ENCODE measurements at regions not wholly inside any gene's neighbourhood (a gene's known extent, or its start where the extent isn't known, plus 50 kb on each side); places are given as distances from the start of the nearest gene placed in this dataset.
A peak's percentile ranks its signal among the peaks of the same experiment; 100 is the strongest.
"Not testable (repeated sequence)": the region's sequence is repeated elsewhere in the genome, so short reads cannot be mapped to it uniquely, and the experiment has no call there.

GRCh38 chr5:97234380-97234779, 51.3 kb upstream of the RIOK2 start:
- not testable (repeated sequence) for DNase-seq (ENCODE audit: low spot score)

GRCh38 chr5:97242341-97242740, 59.3 kb upstream of the RIOK2 start:
- DNase-seq (ENCODE audit: low spot score): no peak

DNA sequence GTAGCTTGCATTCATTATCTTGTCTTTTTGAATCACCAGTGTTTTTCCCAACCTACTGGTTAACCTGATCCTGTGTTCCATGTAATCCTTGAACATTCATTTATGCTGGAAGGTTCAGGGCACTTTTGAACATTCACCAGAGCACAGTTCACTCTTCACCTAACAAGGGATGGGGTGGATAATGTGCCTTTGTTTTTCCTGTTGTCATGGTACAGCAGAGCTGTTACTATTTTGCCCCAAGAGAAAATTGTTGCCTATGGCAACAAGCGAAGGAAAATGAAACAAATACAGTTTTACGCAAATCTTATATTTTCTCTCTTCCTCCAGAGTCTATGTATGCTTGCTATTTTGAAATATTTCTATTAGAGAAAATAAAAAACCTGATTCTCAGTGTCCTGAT, 60.3 kb upstream of the RIOK2 start:
- DNase-seq (ENCODE audit: low spot score): no peak

GRCh38 chr5:97245386-97245785, 62.3 kb upstream of the RIOK2 start:
- no peak for DNase-seq (ENCODE audit: low spot score)

- no peak for DNase-seq (ENCODE audit: low spot score)
Observed at GRCh38 chr5:97250113-97250512, 67.1 kb upstream of the RIOK2 start.

DNA sequence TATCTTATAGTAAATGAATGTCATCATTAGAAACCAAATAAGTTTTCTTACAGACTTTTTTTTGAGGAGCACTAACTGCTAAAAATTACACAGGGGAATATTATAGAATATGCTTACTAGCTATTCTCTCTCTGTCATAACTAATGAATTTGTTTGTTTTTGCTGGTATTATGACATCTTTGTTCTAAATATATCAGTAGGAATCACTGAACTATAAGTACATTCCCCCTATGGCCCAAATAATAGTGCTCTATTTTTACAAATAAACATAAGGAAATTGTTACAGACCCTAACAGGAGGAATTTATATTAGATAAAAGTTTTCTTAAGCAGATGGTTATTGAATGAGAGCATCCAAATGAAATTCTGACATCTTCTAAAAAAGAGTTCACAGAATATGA, 83.0 kb upstream of the RIOK2 start:
- DNase-seq (ENCODE audit: low spot score): no peak

DNA sequence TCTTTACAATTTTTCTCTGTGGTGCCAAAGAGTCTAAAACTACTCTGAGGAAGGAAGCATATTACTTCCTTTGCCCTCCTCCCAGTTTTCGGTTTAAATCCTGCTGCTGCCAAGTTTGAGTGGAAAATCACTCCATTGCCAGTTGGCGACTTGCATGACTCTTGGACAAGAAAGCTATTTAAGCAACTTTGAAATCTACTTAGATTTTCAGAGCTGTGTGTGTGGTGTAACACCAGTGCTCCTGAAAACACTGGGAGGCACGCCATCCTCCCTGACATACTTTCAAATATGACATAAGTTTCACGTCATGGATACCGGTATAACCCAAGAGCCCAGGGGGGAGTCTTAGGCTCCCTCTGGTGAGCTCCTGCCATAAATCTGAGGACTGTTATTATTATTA, 83.5 kb upstream of the RIOK2 start:
- DNase-seq (ENCODE audit: low spot score): no peak

DNA sequence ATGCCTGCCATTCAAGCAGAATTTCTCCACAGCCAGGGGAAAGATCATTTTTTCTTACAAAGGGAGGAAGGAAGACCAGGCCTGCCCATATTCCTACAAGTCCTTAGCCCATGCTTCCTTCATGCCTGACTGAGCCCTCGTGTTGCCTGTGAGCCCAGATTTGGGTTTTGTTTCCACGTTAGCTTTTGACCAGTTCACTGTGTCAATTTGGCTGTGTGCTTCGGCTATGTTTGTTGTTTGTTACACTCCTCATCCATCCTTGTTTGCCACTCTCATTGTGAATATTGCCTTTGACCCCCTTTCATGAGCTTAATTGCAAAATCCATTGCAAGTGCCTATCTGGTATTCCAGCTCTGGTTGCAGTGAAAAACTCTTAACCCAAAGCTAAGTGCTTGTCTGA, 84.7 kb upstream of the RIOK2 start:
- no peak for DNase-seq (ENCODE audit: low spot score)

DNA sequence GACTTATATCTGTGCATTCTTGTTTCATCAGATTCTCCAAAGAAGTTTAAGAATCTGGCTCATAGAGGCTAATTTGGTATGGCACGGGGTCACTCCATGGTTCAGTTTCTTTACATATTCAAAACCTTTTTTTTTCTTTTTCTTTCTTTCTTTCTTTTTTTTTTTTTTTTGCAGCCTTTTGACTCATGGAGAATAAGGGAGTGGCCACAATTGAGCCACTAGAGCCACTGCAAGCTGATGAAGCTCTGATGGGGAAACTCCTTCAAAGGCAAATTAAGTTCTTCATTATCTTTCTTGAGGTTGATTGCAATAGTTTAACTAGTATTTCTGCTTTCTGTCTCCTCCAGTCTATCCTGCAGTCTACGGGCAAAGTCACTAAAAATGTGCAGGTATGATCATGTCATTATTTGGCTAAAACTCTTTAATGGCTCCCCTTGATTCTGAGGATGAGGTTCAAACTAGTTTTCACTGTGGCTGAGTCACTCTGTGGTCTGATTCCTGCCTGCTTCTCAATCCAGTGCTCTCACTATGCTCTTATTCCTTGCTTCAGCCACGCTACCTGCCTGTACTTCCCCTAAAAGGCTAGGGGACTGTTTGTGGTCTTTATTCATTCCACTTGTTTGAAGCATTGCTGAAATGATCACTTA, 93.5 kb upstream of the RIOK2 start:
- DNase-seq (ENCODE audit: low spot score): no peak

DNA sequence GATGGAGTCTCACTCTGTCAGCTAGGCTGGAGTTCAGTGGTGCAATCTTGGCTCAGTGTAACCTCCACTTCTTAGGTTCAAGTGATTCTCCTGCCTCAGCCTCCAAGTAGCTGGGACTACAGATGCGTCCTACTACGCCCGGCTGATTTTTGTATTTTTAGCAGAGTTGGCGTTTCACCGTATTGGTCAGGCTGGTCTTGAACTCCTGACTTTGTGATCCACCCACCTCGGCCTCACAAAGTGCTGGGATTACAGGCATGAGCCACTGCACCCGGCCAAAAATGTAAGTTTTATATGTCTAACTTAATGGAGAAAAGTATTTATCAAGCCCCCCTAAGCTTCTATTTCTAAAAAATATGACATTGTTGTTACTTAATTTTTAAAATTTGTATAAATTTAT, 98.2 kb upstream of the RIOK2 start:
- DNase-seq (ENCODE audit: low spot score): no peak

DNA sequence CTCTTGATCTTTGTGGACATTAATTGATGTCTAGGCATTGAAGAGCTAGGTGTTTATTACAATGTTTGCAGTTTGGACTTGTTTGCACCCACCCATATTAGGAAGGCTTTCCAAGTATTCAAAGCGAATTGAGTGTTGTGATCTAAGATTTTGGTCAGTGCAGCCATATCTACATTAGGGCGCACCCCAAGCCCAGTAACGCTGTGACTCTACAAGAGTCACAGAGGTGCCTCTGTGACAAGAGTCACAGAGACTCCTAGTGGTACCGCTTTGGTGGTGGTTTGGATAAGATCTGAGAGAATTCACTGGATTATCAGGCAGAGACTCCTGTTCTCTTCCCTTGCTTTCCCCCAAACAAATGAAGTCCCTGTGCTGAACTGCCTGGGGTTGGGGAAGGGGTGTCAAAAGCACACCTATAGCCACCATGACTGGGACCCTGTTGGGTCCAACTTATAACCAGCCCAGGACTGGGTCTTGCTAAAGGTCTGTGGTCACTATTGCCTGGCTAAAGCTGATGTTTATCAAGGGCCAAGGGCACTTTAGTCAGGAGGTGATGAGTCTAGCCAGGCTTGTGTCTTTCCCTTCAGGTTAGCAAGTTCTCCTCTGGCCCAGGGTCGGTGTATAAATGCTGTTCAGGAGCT, 114.1 kb upstream of the RIOK2 start:
- DNase-seq (ENCODE audit: low spot score): peak; percentile 57

GRCh38 chr5:97297704-97298091, 114.7 kb upstream of the RIOK2 start:
- DNase-seq (ENCODE audit: low spot score): no peak

DNA sequence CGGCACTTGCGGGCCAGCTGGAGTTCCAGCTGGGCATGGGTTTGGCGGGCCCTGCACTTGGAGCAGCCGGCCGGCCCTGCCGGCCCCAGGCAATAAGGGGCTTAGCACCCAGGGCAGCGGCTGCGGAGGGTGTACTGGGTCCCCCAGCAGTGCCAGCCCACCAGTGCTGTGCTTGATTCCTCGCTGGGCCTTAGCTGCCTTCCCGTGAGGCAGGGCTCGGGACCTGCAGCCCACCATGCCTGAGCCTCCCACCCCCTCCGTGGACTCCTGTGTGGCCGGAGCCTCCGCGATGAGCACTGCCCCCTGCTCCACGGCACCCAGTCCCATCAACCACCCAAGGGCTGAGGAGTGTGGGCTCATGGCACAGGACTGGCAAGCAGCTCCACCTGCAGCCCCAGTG, 118.1 kb upstream of the RIOK2 start:
- DNase-seq (ENCODE audit: low spot score): not testable (repeated sequence)

GRCh38 chr5:97338729-97339128, 155.7 kb upstream of the RIOK2 start:
- DNase-seq (ENCODE audit: low spot score): no peak

DNA sequence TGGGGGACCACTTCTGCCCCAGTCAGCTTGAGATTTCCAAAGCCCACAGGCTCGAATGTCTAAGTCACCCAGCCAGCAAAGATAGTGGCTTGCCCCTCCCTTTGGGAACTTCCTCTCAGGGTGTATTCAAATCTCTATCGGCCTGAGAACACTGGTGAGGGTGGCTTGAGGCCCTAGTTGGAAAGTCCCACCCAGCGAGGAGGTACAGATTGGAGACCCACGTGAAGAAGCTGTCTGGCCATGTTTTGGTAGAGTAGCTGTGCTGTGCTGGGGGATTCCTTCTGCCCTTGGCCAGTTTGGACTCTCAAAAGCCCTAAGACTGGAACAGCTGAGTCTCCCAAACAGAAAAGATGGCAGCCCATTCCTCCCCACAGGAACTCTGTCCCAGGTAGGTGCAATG, 172.7 kb upstream of the RIOK2 start:
- no peak for DNase-seq (ENCODE audit: low spot score)

DNA sequence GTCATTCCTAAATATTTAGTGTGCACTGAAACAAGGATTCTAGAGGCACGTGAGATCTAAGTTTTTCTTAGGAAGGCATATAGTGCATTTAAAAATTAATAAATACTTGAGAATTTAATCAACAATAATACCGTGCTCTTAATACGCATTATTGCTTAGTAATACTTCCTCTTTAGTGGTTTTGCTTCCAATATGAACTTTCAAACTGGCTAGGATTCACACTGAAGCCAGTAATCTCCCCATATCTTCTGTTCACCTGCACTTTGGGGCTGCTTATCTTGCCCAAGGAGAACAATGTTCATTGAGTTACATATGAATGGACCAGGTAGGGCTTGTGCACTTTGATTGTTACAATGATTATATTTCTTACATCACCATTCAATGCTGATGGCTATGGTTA, 180.5 kb upstream of the RIOK2 start:
- DNase-seq (ENCODE audit: low spot score): no peak

DNA sequence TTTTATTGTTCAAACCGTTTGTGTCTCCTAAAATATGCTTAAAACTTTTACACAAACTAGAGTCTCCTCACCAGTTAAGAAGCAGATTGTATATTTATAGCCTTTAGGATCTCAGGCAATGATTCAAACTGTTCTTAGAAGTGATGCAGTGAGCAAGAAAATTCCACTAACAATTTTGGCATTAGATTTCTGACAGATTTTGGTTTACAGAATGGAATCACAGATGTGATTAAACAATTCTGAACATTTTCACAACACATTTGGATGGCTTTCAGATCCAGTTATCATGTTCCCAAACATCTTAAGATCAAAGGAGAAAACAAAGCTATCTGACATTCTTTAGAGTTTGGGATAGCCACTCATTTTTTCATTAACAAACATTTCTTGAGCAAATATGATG, 181.7 kb upstream of the RIOK2 start:
- DNase-seq (ENCODE audit: low spot score): no peak

DNA sequence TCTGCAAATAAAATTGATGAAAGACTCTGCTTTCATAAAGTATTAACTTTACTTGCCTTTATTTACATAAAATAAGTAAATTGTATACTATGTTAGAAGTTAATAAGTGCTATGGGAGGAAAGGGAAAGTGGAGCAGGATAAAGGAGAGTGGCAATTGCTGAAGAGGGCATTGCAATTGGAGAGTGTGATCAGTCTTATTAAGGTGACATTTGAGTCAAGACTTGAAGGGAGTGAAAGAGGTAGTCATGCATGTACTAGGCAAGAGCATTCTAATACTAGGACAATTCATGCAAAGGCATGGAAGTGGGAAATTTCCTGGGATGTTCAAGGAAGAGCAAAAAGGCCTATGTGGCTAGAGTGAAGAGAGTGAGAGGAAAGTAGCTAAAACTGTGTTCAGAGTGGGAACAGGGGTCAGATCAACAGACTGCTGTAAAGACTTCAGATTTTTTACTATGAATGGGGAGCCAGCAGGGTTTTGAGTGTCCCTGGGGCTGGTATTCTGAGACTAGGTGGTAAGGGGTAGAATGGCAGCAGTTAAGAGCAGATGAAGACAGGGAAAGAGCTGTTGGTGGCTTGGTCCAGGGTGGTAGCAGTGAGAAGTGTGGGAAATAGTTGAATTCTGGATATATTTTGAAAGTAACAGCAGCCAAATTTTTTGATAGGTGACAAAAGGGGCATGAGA, 182.3 kb upstream of the RIOK2 start:
- DNase-seq (ENCODE audit: low spot score): no peak

GRCh38 chr5:97365918-97366317, 182.9 kb upstream of the RIOK2 start:
- no peak for DNase-seq (ENCODE audit: low spot score)

- DNase-seq (ENCODE audit: low spot score): no peak
Observed at GRCh38 chr5:97375959-97376358, 192.9 kb upstream of the RIOK2 start.

DNA sequence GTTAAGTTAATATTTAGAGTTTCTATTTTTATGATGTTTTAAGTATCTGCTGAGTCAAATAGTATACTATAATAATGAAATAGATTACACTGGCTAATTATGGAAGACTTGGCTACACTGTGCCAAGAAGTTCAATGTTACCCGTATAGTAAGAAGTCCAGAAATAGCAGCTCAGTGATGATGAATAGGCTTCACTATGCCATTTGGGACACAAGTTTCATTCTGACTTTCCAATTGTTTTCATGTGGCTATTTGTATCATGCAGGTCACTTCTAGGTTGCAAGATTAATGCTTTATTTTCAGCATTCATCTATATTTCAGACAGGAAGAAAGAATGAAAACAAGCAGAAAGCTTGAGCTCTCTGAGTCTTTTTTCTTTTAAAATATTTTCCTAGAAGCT, 194.5 kb upstream of the RIOK2 start:
- DNase-seq (ENCODE audit: low spot score): no peak

DNA sequence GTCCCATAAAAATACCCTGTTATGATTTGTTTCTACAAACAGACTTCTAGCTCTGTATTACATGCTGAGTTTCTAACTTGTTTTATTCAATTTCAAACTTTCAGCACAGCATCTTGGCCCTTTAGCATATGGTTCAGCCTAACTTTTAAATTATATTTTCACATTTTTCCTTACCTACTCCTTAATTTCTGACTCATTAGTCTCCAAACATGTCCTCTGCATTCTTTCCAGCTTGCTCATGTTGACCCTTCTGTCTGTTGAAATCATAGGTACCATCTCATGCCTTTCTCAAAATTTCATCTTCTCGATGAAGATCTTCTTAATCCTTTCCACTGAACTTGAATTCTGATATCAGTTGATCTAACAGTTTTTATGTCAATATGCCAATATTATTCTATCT, 200.9 kb upstream of the RIOK2 start:
- DNase-seq (ENCODE audit: low spot score): no peak

DNA sequence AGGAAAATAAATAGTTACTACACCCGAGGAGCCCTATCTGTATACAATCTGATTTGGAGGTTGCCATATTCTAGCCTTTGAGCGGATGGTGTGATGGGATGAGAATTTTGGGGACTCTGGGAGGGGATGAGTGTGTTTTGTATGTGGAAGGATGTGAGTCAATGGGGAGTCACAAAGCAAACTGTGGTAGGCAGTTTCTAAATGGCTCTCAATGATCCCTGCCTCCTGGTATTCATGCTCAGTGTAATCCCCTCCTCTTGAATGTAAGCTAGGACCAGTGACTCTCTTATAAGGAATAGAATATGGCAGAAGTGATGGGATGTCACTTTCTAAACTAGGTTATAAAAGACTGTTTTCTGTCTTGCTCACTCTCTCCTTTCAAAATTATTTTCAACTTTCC, 205.7 kb upstream of the RIOK2 start:
- DNase-seq (ENCODE audit: low spot score): no peak

DNA sequence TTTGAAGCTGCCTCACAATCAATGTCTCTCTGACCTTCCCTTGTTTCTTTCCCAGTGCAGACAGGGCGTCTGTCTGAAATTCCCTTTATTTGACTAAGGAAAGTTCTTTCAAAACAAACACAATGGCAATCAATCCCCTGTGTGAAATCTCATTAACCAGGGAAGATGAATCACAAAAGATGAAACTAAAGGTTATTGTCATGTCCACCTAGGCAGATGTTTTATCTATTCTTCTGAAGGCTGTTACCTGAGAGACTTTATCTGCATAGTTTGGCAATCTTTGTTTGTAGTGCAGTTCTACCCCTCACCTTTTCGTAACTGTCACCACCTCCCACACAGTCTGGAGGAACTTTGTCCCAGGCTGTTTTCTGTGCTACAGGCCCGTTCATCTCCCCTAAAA, 217.5 kb upstream of the RIOK2 start:
- no peak for DNase-seq (ENCODE audit: low spot score)
